ENCODE measurements at regions not wholly inside any gene's neighbourhood (a gene's known extent, or its start where the extent isn't known, plus 50 kb on each side); places are given as distances from the start of the nearest gene placed in this dataset.

- DNase-seq (ENCODE audit: low read depth in 2 of 2) = no peak
Measured at GRCh38 chr10:90588222-90588621, 269.6 kb downstream of the HTR7 start.

GRCh38 chr10:90589825-90590224, 268.0 kb downstream of the HTR7 start:
- no peak for DNase-seq (ENCODE audit: low read depth in 2 of 2)

GRCh38 chr10:90591629-90592028, 266.2 kb downstream of the HTR7 start:
- DNase-seq (ENCODE audit: low read depth in 2 of 2) = no peak

- DNase-seq (ENCODE audit: low read depth in 2 of 2) = no peak
Measured at GRCh38 chr10:90592638-90593302, 265.1 kb downstream of the HTR7 start.

- DNase-seq (ENCODE audit: low read depth in 2 of 2) = no peak
Measured at GRCh38 chr10:90598513-90598912, 259.3 kb downstream of the HTR7 start.

GRCh38 chr10:90602862-90603610, 254.8 kb downstream of the HTR7 start:
- DNase-seq (ENCODE audit: low read depth in 2 of 2) = no peak

GRCh38 chr10:90604636-90605035, 253.2 kb downstream of the HTR7 start:
- DNase-seq (ENCODE audit: low read depth in 2 of 2) = no peak

GRCh38 chr10:90605506-90605905, 252.3 kb downstream of the HTR7 start:
- DNase-seq (ENCODE audit: low read depth in 2 of 2) = no peak

- no peak for DNase-seq (ENCODE audit: low read depth in 2 of 2)
Measured at GRCh38 chr10:90612276-90612675, 245.6 kb downstream of the HTR7 start.

GRCh38 chr10:90614631-90615030, 243.2 kb downstream of the HTR7 start:
- DNase-seq (ENCODE audit: low read depth in 2 of 2) = no peak

GRCh38 chr10:90621577-90621976, 236.3 kb downstream of the HTR7 start:
- no peak for DNase-seq (ENCODE audit: low read depth in 2 of 2)

GRCh38 chr10:90635111-90635765, 222.6 kb downstream of the HTR7 start:
- no peak for DNase-seq (ENCODE audit: low read depth in 2 of 2)

GRCh38 chr10:90640756-90641155, 217.1 kb downstream of the HTR7 start:
- no peak for DNase-seq (ENCODE audit: low read depth in 2 of 2)

GRCh38 chr10:90641731-90642130, 216.1 kb downstream of the HTR7 start:
- DNase-seq (ENCODE audit: low read depth in 2 of 2) = no peak

- no peak for DNase-seq (ENCODE audit: low read depth in 2 of 2)
Measured at GRCh38 chr10:90642136-90642535, 215.7 kb downstream of the HTR7 start.

- no peak for DNase-seq (ENCODE audit: low read depth in 2 of 2)
Measured at GRCh38 chr10:90642650-90643049, 215.2 kb downstream of the HTR7 start.

- no peak for DNase-seq (ENCODE audit: low read depth in 2 of 2)
Measured at GRCh38 chr10:90644165-90644564, 213.7 kb downstream of the HTR7 start.

- DNase-seq (ENCODE audit: low read depth in 2 of 2) = no peak
Measured at GRCh38 chr10:90650858-90651257, 207.0 kb downstream of the HTR7 start.

GRCh38 chr10:90652519-90652918, 205.3 kb downstream of the HTR7 start:
- no peak for DNase-seq (ENCODE audit: low read depth in 2 of 2)

GRCh38 chr10:90658791-90659190, 199.0 kb downstream of the HTR7 start:
- DNase-seq (ENCODE audit: low read depth in 2 of 2) = no peak

GRCh38 chr10:90665905-90666662, 191.8 kb downstream of the HTR7 start:
- DNase-seq (ENCODE audit: low read depth in 2 of 2) = no peak

GRCh38 chr10:90674461-90674860, 183.4 kb downstream of the HTR7 start:
- DNase-seq (ENCODE audit: low read depth in 2 of 2) = no peak
